ENCODE measurements at regions not wholly inside any gene's neighbourhood (a gene's known extent, or its start where the extent isn't known, plus 50 kb on each side); places are given as distances from the start of the nearest gene placed in this dataset.
"Not testable (repeated sequence)": the region's sequence is repeated elsewhere in the genome, so short reads cannot be mapped to it uniquely, and the experiment has no call there.

- no peak for DNase-seq (ENCODE audit: low read depth)
- peak overlapping the region; percentile 17 for H3K4me3 ChIP-seq (ENCODE audit: low read depth, low read length)
These were observed 59.7 kb downstream of the RNF112 start for GRCh38 chr17:19470530-19471261.

- H3K4me3 ChIP-seq (ENCODE audit: low read depth, low read length), result not testable (repeated sequence)
These were observed 59.2 kb upstream of the SLC47A1 start for GRCh38 chr17:19474405-19474804.

GRCh38 chr17:19475800-19476199 lies 57.9 kb upstream of the SLC47A1 start:
- DNase-seq (ENCODE audit: low read depth); H3K4me3 ChIP-seq (ENCODE audit: low read depth, low read length): not testable (repeated sequence)

More at GRCh38 chr17:19474405-19474804, 59.2 kb upstream of the SLC47A1 start:
- not testable (repeated sequence) for DNase-seq (ENCODE audit: low read depth)

- peak; percentile 7 for DNase-seq (ENCODE audit: low read depth)
- no peak overlapping the region for H3K4me3 ChIP-seq (ENCODE audit: low read depth, low read length)
These were observed 51.1 kb upstream of the SLC47A1 start for GRCh38 chr17:19482576-19482975.
